Transverse colon (tissue), 4 donors: ENCODE measurements at regions not wholly inside any gene's neighbourhood (a gene's known extent, or its start where the extent isn't known, plus 50 kb on each side); places are given as distances from the start of the nearest gene placed in this dataset.

Source experiments
- DNase-seq: peaks from one replicate; pipeline ENCODE4 v3.0.0-alpha.2; 2019
- H3K27ac ChIP-seq, 4 donors: fragments of 200-600 bp; sonication (generic); 2 replicates each; pipeline ENCODE4 v1.5.1; 2016 to 2018; ENCODE audit warnings: inconsistent platforms in 4 of 4
- H3K27me3 ChIP-seq: fragments of 200-600 bp; sonication (generic); 2 replicates; pipeline ENCODE4 v1.5.1; 2017; ENCODE audit warnings: inconsistent platforms
- H3K36me3 ChIP-seq, 4 donors: fragments of 200-600 bp; sonication (generic); 2 replicates each; pipeline ENCODE4 v1.5.1; 2017 to 2019; ENCODE audit warnings: inconsistent platforms in 4 of 4
- H3K4me1 ChIP-seq, 4 donors: fragments of 200-600 bp; sonication (generic); 2 replicates each; pipeline ENCODE4 v1.5.1; 2017 to 2020; ENCODE audit warnings: inconsistent platforms in 4 of 4
- H3K4me3 ChIP-seq, 4 donors: fragments of 200-600 bp; sonication (generic); 1 replicate in 1 of 4; 2 replicates in 3 of 4; pipeline versions ENCODE4 v1.5.1 to v1.6.1; 2017 to 2019; ENCODE audit warnings: inconsistent platforms in 4 of 4
- H3K9me3 ChIP-seq, 2 donors: fragments of 200-600 bp; sonication (generic); 2 replicates each; pipeline ENCODE4 v1.5.1; 2017 to 2019; ENCODE audit warnings: inconsistent platforms in 2 of 2
- EP300 ChIP-seq: sonication (generic); formaldehyde crosslinking; IDR thresholded peaks from one replicate; pipeline ENCODE4 v1.6.1; 2017; ENCODE audit warnings: antibody characterized with exemption, low read depth
- POLR2A ChIP-seq: fragments of 450-650 bp; IDR thresholded peaks from one replicate; pipeline ENCODE4 v1.6.1; 2016; ENCODE audit warnings: antibody characterized with exemption, mild to moderate bottlenecking, moderate library complexity
- POLR2AphosphoS5 ChIP-seq, 3 donors: sonication (generic); formaldehyde crosslinking; IDR thresholded peaks; one replicate each; pipeline ENCODE4 v1.6.1; 2016; ENCODE audit warnings: antibody characterized with exemption in 3 of 3
- WGBS, 2 donors: methylation state at CpG; one replicate each; pipeline ENCODE4 v1.1.5; 2018; ENCODE audit warnings: low coverage in 1 of 2; 5-methylcytosine and 5-hydroxymethylcytosine counted together
- in situ Hi-C, 4 donors: fragments of 200-750 bp; cut with MboI; loops; one replicate each; pipeline versions ENCODE4 v1.15.0 to v1.15.1; 2017; ENCODE audit warnings: low sequenced_read_pairs in 3 of 4, low pct_ligation_motif_present in 1 of 4, low pct_unique_long_range_greater_than_20kb in 1 of 4
- intact Hi-C: fragments of 100-400 bp; cut with DNase I; formaldehyde crosslinking; loops from one replicate; pipeline ENCODE4 v1.15.1; 2023; ENCODE audit warnings: low total_unique reads
- TF ChIP-seq, protein P1 (sequence below), 5 experiments: fragments of 200-600 bp in 3 of 5; fragments of 450-650 bp in 2 of 5; sonication (generic) in 3 of 5; IDR thresholded peaks; 1 replicate in 2 of 5; 2 replicates in 3 of 5; pipeline ENCODE4 v1.5.1; 2016 to 2017; ENCODE audit warnings: antibody characterized with exemption in 5 of 5, inconsistent platforms in 3 of 5, mild to moderate bottlenecking in 2 of 5, moderate library complexity in 1 of 5

DNA sequence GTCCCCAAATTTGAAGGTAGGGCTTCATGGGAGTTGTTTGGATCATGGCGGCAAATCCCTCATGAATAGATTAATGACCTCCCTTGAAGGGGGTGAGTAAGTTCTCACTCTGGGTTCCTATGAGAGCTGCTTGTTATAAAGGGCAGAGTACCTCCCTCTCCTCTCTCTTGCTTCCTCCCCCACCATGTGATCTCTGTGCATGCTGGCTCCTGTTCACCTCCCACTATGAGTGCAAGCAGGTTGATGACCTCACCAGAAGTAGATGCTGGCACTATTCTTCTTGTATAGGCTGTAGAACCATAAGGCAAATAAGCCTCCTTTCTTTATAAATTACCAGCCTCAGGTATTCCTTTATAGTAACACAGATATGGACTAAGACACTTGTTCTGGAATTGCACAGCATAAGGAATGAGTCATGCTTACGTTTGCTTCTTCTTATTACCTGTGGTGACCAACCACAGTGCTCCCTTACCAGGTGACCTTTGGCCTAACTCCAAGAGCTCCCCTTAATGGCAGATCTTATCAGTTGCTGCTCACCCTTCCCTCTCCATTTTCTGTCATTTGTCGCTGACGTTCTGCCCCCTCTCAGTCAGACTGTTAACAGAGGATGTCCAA, 559.5 kb upstream of the GCFC2 start:
- TF ChIP-seq POLR2AphosphoS5 (IDR thresholded peaks at IDR 0.05) (no peak), POLR2A (no peak), EP300 (no peak)
- TF ChIP-seq, protein P1, sequence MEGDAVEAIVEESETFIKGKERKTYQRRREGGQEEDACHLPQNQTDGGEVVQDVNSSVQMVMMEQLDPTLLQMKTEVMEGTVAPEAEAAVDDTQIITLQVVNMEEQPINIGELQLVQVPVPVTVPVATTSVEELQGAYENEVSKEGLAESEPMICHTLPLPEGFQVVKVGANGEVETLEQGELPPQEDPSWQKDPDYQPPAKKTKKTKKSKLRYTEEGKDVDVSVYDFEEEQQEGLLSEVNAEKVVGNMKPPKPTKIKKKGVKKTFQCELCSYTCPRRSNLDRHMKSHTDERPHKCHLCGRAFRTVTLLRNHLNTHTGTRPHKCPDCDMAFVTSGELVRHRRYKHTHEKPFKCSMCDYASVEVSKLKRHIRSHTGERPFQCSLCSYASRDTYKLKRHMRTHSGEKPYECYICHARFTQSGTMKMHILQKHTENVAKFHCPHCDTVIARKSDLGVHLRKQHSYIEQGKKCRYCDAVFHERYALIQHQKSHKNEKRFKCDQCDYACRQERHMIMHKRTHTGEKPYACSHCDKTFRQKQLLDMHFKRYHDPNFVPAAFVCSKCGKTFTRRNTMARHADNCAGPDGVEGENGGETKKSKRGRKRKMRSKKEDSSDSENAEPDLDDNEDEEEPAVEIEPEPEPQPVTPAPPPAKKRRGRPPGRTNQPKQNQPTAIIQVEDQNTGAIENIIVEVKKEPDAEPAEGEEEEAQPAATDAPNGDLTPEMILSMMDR (IDR thresholded peaks at IDR 0.05): no peak
- Histone ChIP-seq H3K27ac (no peak overlapping the region), H3K4me1 (no peaks in the 10 kb centered on the region), H3K36me3 (no peaks in the 10 kb centered on the region), H3K4me3 (no peak overlapping the region), H3K27me3 (no peaks in the 10 kb centered on the region), H3K9me3 (no peaks in the 10 kb centered on the region)
- in situ Hi-C loops: no loop called here
- WGBS, 2 donors: 27 to 65% methylated on average over 2 to 4 of the region's 4 CpGs
- no peak for DNase-seq
- intact Hi-C loops: no loop called here

DNA sequence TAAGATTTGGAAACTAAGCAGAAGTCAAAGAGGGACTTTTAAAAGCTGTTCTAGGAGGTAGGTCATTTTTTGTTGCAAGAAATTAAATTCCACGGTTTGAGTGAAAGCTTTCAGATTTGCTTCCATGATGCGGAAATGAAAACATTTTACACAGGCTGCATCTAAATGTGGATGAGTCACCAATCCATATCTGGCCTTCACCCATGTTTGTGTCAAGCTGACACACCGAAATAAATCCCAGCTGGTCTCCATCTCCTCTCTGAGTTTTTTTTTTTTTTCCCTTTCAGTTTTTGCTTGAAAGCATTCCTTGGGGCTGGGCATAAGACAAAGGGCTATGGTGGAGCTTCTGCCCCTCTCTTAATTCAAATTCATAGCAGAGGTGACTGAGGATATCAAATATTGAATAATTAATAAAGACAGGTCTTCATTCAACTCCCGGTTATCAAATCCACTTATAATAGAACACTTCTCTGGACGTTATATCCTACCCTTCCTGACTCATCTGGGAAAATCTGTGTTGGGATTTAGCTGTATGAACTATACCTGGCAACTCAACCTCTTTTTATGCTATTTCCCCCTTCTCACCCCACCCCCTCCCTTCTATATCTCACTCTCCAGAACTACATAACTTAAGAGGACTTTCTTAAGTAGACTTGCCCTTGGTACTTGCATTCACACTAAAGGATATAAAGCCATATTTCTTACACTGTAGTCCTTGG, 558.3 kb upstream of the GCFC2 start:
- WGBS, 2 donors: 51 to 74% methylated on average over 5 of the region's 5 CpGs
- Histone ChIP-seq H3K4me3 (no peak overlapping the region), H3K36me3 (no peaks in the 10 kb centered on the region), H3K27ac (no peak overlapping the region), H3K4me1 (no peaks in the 10 kb centered on the region), H3K9me3 (no peaks in the 10 kb centered on the region), H3K27me3 (no peaks in the 10 kb centered on the region)
- in situ Hi-C loops: no loop called here
- intact Hi-C loops: no loop called here
- TF ChIP-seq POLR2A: no peak
- TF ChIP-seq EP300: no peak
- TF ChIP-seq POLR2AphosphoS5 (IDR thresholded peaks at IDR 0.05): no peak
- TF ChIP-seq, protein P1 (IDR thresholded peaks at IDR 0.05): no peak
- DNase-seq: no peak

DNA sequence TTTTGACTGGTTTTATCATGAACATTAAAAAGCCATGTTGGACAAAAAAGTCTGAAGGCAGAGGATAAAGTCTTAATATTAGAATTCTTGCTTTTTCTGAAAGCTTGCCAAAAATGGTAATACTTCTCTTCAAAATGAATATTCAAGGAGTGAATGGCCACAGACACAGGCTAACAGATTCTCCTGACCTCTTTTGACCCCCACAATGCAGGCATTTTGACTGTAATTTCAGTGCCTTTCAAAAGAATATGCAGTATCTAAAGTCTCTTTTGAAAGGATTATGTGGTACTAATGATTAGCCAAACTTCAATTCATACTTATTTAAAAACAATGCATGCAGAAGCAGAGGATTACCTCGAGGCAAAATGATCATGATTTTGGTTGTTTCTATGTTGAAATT, 557.8 kb upstream of the GCFC2 start:
- 11 to 20% methylated on average over 1 of the region's 1 CpG for WGBS, 2 donors

DNA sequence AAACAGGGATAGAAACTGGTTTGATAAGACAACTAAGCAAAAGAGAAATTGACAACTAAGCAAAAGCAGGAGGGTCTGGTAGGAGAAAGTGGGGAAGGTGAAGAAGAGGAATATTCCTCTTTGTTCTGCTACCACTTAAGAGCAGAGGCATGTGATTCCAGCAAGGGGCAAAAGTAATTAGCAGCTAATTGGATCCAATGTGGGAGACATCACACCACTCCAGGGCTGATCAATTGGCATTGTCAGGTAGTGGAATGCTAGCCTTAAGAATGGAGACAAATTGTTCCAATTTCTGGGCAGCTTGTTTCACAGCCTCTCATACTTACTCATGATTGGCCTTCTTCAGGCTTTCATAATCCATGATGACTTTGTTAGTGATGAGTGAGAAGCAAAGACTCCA, 547.1 kb upstream of the GCFC2 start:
- H3K4me3 ChIP-seq: no peak overlapping the region
- H3K27ac ChIP-seq: no peak overlapping the region
- in situ Hi-C loops (no loop called here), intact Hi-C loops (no loop called here)
- H3K27me3 ChIP-seq: no peaks in the 10 kb centered on the region
- H3K9me3 ChIP-seq: no peaks in the 10 kb centered on the region
- H3K4me1 ChIP-seq: no peaks in the 10 kb centered on the region
- TF ChIP-seq POLR2A (no peak), EP300 (no peak), POLR2AphosphoS5 (IDR thresholded peaks at IDR 0.05) (no peak)
- TF ChIP-seq, protein P1 (IDR thresholded peaks at IDR 0.05): no peak
- DNase-seq: no peak
- H3K36me3 ChIP-seq: no peaks in the 10 kb centered on the region

More for the DNA sequence above, 557.8 kb upstream of the GCFC2 start:
- in situ Hi-C loops: no loop called here
- Histone ChIP-seq H3K4me3 (no peak overlapping the region), H3K9me3 (no peaks in the 10 kb centered on the region), H3K36me3 (no peaks in the 10 kb centered on the region), H3K27me3 (no peaks in the 10 kb centered on the region), H3K4me1 (no peaks in the 10 kb centered on the region), H3K27ac (no peak overlapping the region)
- TF ChIP-seq, protein P1 (IDR thresholded peaks at IDR 0.05): no peak
- TF ChIP-seq EP300 (no peak), POLR2AphosphoS5 (IDR thresholded peaks at IDR 0.05) (no peak), POLR2A (no peak)
- intact Hi-C loops: no loop called here
- DNase-seq: no peak
